Keratinocyte (primary cell): ENCODE measurements at regions not wholly inside any gene's neighbourhood (a gene's known extent, or its start where the extent isn't known, plus 50 kb on each side); places are given as distances from the start of the nearest gene placed in this dataset.
A peak's percentile ranks its signal among the peaks of the same experiment; 100 is the strongest.

Experiments used
- DNase-seq: peaks from one replicate; pipeline ENCODE4 v3.0.0-alpha.2; 2011; ENCODE audit warnings: low read depth, missing footprints, low spot score
- FAIRE-seq: peaks from 2 replicates; lab custom pipeline; 2011; peaks lifted over from hg19 to GRCh38; lab: Jason Lieb, UNC
- H2AFZ ChIP-seq: 2 replicates; pipeline ENCODE4 v1.6.0; 2012; ENCODE audit warnings: low read length, control low read depth, inconsistent platforms; ENCODE audit not compliant: control insufficient read depth
- H3K27ac ChIP-seq: 2 replicates; pipeline ENCODE4 v1.5.1; 2011; ENCODE audit warnings: low read length; ENCODE audit not compliant: control insufficient read depth, insufficient read depth
- H3K27me3 ChIP-seq: 3 replicates; pipeline ENCODE4 v1.6.0; 2011; ENCODE audit warnings: low read length; ENCODE audit not compliant: control insufficient read depth, insufficient read depth; ENCODE audit errors: extremely low read depth
- H3K36me3 ChIP-seq, 2 experiments: 2 replicates in 1 of 2; 3 replicates in 1 of 2; pipeline ENCODE4 v1.5.1; 2011; ENCODE audit warnings: low read length in 2 of 2, mild to moderate bottlenecking in 1 of 2; ENCODE audit not compliant: control insufficient read depth in 2 of 2, insufficient read depth in 2 of 2; ENCODE audit errors: extremely low read depth in 1 of 2
- H3K4me1 ChIP-seq: 3 replicates; pipeline ENCODE4 v1.5.1; 2011; ENCODE audit warnings: low read length; ENCODE audit not compliant: control insufficient read depth, insufficient read depth; ENCODE audit errors: extremely low read depth
- H3K4me2 ChIP-seq: 3 replicates; pipeline ENCODE4 v1.6.0; 2011; ENCODE audit warnings: low read depth, low read length; ENCODE audit not compliant: control insufficient read depth, insufficient read depth; ENCODE audit errors: extremely low read depth
- H3K4me3 ChIP-seq, 3 experiments: fragments of 200-600 bp in 1 of 3; sonication (generic) in 1 of 3; 2 replicates in 2 of 3; 3 replicates in 1 of 3; pipeline ENCODE4 v1.5.1; 2011 to 2016; ENCODE audit warnings: low read length in 3 of 3, mild to moderate bottlenecking in 3 of 3, control low read depth in 2 of 3, inconsistent platforms in 1 of 3, low read depth in 1 of 3, mixed read lengths in 1 of 3, mixed run types in 1 of 3, moderate library complexity in 1 of 3; ENCODE audit not compliant: control insufficient read depth in 2 of 3, insufficient read depth in 2 of 3; ENCODE audit errors: extremely low read depth in 1 of 3
- H3K79me2 ChIP-seq: 2 replicates; pipeline ENCODE4 v1.6.0; 2012; ENCODE audit warnings: low read length; ENCODE audit not compliant: control insufficient read depth, insufficient read depth
- H3K9ac ChIP-seq: 3 replicates; pipeline ENCODE4 v1.6.0; 2011; ENCODE audit warnings: low read length; ENCODE audit not compliant: control insufficient read depth, insufficient read depth; ENCODE audit errors: extremely low read depth
- H3K9me1 ChIP-seq: 3 replicates; pipeline ENCODE4 v1.6.0; 2011; ENCODE audit warnings: low read length; ENCODE audit not compliant: control insufficient read depth, insufficient read depth; ENCODE audit errors: extremely low read depth
- H3K9me3 ChIP-seq: 2 replicates; pipeline ENCODE4 v1.5.1; 2012; ENCODE audit warnings: low read depth, low read length; ENCODE audit not compliant: control insufficient read depth
- H4K20me1 ChIP-seq: 3 replicates; pipeline ENCODE4 v1.6.0; 2011; ENCODE audit warnings: low read length; ENCODE audit not compliant: control insufficient read depth, insufficient read depth; ENCODE audit errors: extremely low read depth
- CTCF ChIP-seq, 3 experiments: IDR thresholded peaks in 1 of 3; conservative IDR thresholded peaks in 1 of 3; optimal IDR thresholded peaks in 1 of 3; 2 replicates in 2 of 3; 3 replicates in 1 of 3; pipeline versions ENCODE3 to v1.5.1; 2011; ENCODE audit warnings: low read length in 3 of 3, mild to moderate bottlenecking in 3 of 3, moderate library complexity in 2 of 3, control low read depth in 1 of 3, inconsistent platforms in 1 of 3; ENCODE audit not compliant: insufficient read depth in 2 of 3; ENCODE audit errors: extremely low read depth in 1 of 3
- EZH2 ChIP-seq: IDR thresholded peaks from one replicate; pipeline ENCODE4 v1.6.1; 2012; ENCODE audit warnings: inconsistent platforms, mild to moderate bottlenecking, low read length, moderate library complexity
- dilution Hi-C: fragments of 300-500 bp; cut with MboI; formaldehyde crosslinking; loops from one replicate; pipeline ENCODE4 v1.7.0; 2020; ENCODE audit warnings: low sequenced_read_pairs; ENCODE audit not compliant: extremely low pct_ligation_motif_present

- FAIRE-seq (no peak), DNase-seq (no peak)
- Histone ChIP-seq H3K4me1 (no peaks in the 10 kb centered on the region), H3K9ac (no peak overlapping the region), H2AFZ (no peak overlapping the region), H4K20me1 (no peaks in the 10 kb centered on the region), H3K4me3 (no peak overlapping the region), H3K4me2 (no peak overlapping the region), H3K9me3 (no peaks in the 10 kb centered on the region), H3K27me3 (no peaks in the 10 kb centered on the region), H3K36me3 (no peaks in the 10 kb centered on the region), H3K27ac (no peak overlapping the region), H3K9me1 (no peaks in the 10 kb centered on the region), H3K79me2 (no peaks in the 10 kb centered on the region)
- dilution Hi-C loops = no loop called here
- no peak for TF ChIP-seq EZH2
- TF ChIP-seq CTCF (optimal IDR thresholded peaks at IDR 0.05 in 1 of 3, IDR thresholded peaks at IDR 0.05 in 1 of 3, conservative IDR thresholded peaks at IDR 0.05 in 1 of 3; ENCODE audit: extremely low read depth in 1 of 3, insufficient read depth in 2 of 3, low read length in 3 of 3) = no peak
Observed at GRCh38 chr5:99105216-99105615, 176.4 kb upstream of the CHD1 start.

GRCh38 chr5:99104538-99105132 lies 175.8 kb upstream of the CHD1 start:
- Histone ChIP-seq H3K27ac (no peak overlapping the region), H3K9me3 (no peaks in the 10 kb centered on the region), H2AFZ (no peak overlapping the region), H3K4me2 (no peak overlapping the region), H3K4me1 (no peaks in the 10 kb centered on the region), H3K4me3 (no peak overlapping the region), H3K79me2 (no peaks in the 10 kb centered on the region), H3K9ac (no peak overlapping the region), H3K9me1 (no peaks in the 10 kb centered on the region), H4K20me1 (no peaks in the 10 kb centered on the region), H3K27me3 (no peaks in the 10 kb centered on the region), H3K36me3 (no peaks in the 10 kb centered on the region)
- DNase-seq = no peak
- FAIRE-seq = no peak
- no peak for TF ChIP-seq EZH2
- TF ChIP-seq CTCF (optimal IDR thresholded peaks at IDR 0.05 in 1 of 3, IDR thresholded peaks at IDR 0.05 in 1 of 3, conservative IDR thresholded peaks at IDR 0.05 in 1 of 3; ENCODE audit: extremely low read depth in 1 of 3, insufficient read depth in 2 of 3, low read length in 3 of 3) = peak; percentile 19 to 31 (median 30)
- dilution Hi-C loops = no loop called here
